ENCODE measurements at regions not wholly inside any gene's neighbourhood (a gene's known extent, or its start where the extent isn't known, plus 50 kb on each side); places are given as distances from the start of the nearest gene placed in this dataset.

- TF ChIP-seq ESRRG (CRISPR knock-in tag; IDR thresholded peaks at IDR 0.05) (no peak), ISL1 (CRISPR knock-in tag; IDR thresholded peaks at IDR 0.05) (no peak), OSR1 (CRISPR knock-in tag; IDR thresholded peaks at IDR 0.05) (no peak), ZFP30 (CRISPR knock-in tag; IDR thresholded peaks at IDR 0.05) (no peak), BACH2 (CRISPR knock-in tag; IDR thresholded peaks at IDR 0.05; ENCODE audit: borderline replicate concordance) (no peak), ZNF70 (CRISPR knock-in tag; IDR thresholded peaks at IDR 0.05) (no peak), ARNTL (CRISPR knock-in tag; IDR thresholded peaks at IDR 0.05; ENCODE audit: borderline replicate concordance, low read depth) (no peak)
Observed at GRCh38 chr9:109627042-109627441, 128.9 kb upstream of the PTPN3 start.

Measured in SK-N-SH treated with all-trans-retinoic acid at 6 μM for 48 hours (cell line).